ENCODE measurements at regions not wholly inside any gene's neighbourhood (a gene's known extent, or its start where the extent isn't known, plus 50 kb on each side); places are given as distances from the start of the nearest gene placed in this dataset.

GRCh38 chr13:88377852-88378251 lies 706.7 kb downstream of the SLITRK5 start:
- H2BK15ac ChIP-seq (ENCODE audit: low read depth, low read length): no peak overlapping the region
- WGBS, 2 experiments (ENCODE audit: extremely low coverage in 2 of 2, insufficient read length in 1 of 2): no CpG with 5 or more reads among the region's 2 CpGs
- H3K4me1 ChIP-seq (ENCODE audit: control insufficient read depth, insufficient read depth, low read length): no peaks in the 10 kb centered on the region
- no peak overlapping the region for H4K8ac ChIP-seq (ENCODE audit: low read depth in 2 of 2, low read length in 2 of 2)
- DNase-seq (no peak), ATAC-seq (ENCODE audit: low read depth) (no peak)
- H2BK20ac ChIP-seq (ENCODE audit: low read depth, low read length): no peak overlapping the region
- H3K18ac ChIP-seq (ENCODE audit: low read depth, low read length): no peak overlapping the region
- peaks cover 3% of the 10 kb centered on the region; the same call in 1 of the 2 replicates for H3K9me3 ChIP-seq (ENCODE audit: control insufficient read depth, insufficient read depth, low read length)
- no peak overlapping the region for H3K23ac ChIP-seq (ENCODE audit: low read depth, low read length)
- in situ Hi-C loops (cut with MboI; ENCODE audit: low sequenced_read_pairs) (no loop called here), intact Hi-C loops (cut with micrococcal nuclease) (no loop called here), dilution Hi-C loops (cut with HindIII; ENCODE audit: low sequenced_read_pairs, unreplicated experiment) (no loop called here)
- no peaks in the 10 kb centered on the region for H3K36me3 ChIP-seq (ENCODE audit: control insufficient read depth, insufficient read depth, low read length)
- H2AK5ac ChIP-seq (ENCODE audit: low read depth, low read length): no peak overlapping the region
- no peaks in the 10 kb centered on the region for H3K9me1 ChIP-seq (ENCODE audit: insufficient read depth, low read length)
- no peak overlapping the region for H4K91ac ChIP-seq (ENCODE audit: insufficient read depth, low read depth, low read length)
- H3K27me3 ChIP-seq (ENCODE audit: control insufficient read depth, insufficient read depth, low read length): no peaks in the 10 kb centered on the region
- no peaks in the 10 kb centered on the region for H3K79me1 ChIP-seq (ENCODE audit: low read depth in 1 of 2, low read length in 2 of 2)
- no peak overlapping the region for H3K4me2 ChIP-seq (ENCODE audit: low read depth, low read length)
- ChIA-PET POLR2A (ENCODE audit: unreplicated experiment) (no interaction called here), CTCF (no interaction called here)
- H3K9ac ChIP-seq (ENCODE audit: low read depth, low read length): no peak overlapping the region
- H4K5ac ChIP-seq (ENCODE audit: low read depth, low read length): no peak overlapping the region
- TF ChIP-seq RFX5 (IDR thresholded peaks at IDR 0.05; ENCODE audit: low read depth, low read length): no peak
- TF ChIP-seq, protein P1, sequence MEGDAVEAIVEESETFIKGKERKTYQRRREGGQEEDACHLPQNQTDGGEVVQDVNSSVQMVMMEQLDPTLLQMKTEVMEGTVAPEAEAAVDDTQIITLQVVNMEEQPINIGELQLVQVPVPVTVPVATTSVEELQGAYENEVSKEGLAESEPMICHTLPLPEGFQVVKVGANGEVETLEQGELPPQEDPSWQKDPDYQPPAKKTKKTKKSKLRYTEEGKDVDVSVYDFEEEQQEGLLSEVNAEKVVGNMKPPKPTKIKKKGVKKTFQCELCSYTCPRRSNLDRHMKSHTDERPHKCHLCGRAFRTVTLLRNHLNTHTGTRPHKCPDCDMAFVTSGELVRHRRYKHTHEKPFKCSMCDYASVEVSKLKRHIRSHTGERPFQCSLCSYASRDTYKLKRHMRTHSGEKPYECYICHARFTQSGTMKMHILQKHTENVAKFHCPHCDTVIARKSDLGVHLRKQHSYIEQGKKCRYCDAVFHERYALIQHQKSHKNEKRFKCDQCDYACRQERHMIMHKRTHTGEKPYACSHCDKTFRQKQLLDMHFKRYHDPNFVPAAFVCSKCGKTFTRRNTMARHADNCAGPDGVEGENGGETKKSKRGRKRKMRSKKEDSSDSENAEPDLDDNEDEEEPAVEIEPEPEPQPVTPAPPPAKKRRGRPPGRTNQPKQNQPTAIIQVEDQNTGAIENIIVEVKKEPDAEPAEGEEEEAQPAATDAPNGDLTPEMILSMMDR (conservative IDR thresholded peaks at IDR 0.05; ENCODE audit: low read depth, low read length): no peak
- no peak for TF ChIP-seq POLR2A (IDR thresholded peaks at IDR 0.05; ENCODE audit: low read depth, low read length)
- TF ChIP-seq, protein P2, sequence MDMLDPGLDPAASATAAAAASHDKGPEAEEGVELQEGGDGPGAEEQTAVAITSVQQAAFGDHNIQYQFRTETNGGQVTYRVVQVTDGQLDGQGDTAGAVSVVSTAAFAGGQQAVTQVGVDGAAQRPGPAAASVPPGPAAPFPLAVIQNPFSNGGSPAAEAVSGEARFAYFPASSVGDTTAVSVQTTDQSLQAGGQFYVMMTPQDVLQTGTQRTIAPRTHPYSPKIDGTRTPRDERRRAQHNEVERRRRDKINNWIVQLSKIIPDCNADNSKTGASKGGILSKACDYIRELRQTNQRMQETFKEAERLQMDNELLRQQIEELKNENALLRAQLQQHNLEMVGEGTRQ (IDR thresholded peaks at IDR 0.05; ENCODE audit: low read depth, low read length): no peak
- no peak for TF ChIP-seq BHLHE40 (IDR thresholded peaks at IDR 0.05; ENCODE audit: low read depth, low read length)
- TF ChIP-seq MAFK (IDR thresholded peaks at IDR 0.05; ENCODE audit: low read depth, low read length): no peak
- TF ChIP-seq RAD21 (IDR thresholded peaks at IDR 0.05; ENCODE audit: low read length): no peak
- TF ChIP-seq MXI1 (IDR thresholded peaks at IDR 0.05; ENCODE audit: borderline replicate concordance, low read depth, low read length): no peak
- TF ChIP-seq CEBPB (IDR thresholded peaks at IDR 0.05; ENCODE audit: low read depth, low read length): no peak
- no peak for TF ChIP-seq NFE2L2 (IDR thresholded peaks at IDR 0.05; ENCODE audit: low read depth, low read length)
- TF ChIP-seq CHD1 (IDR thresholded peaks at IDR 0.05; ENCODE audit: low read depth, low read length): no peak
- TF ChIP-seq ELK1 (IDR thresholded peaks at IDR 0.05; ENCODE audit: borderline replicate concordance, low read depth, low read length): no peak
- H2BK120ac ChIP-seq (ENCODE audit: low read depth, low read length): no peak overlapping the region
- no peaks in the 10 kb centered on the region for H4K20me1 ChIP-seq (ENCODE audit: insufficient read depth, low read length)
- no peak overlapping the region for H3K56ac ChIP-seq (ENCODE audit: extremely low read depth, insufficient read depth, low read length)
- no peak overlapping the region for H3K4ac ChIP-seq (ENCODE audit: low read depth, low read length)
- H3K27ac ChIP-seq (ENCODE audit: insufficient read depth, low read length): no peak overlapping the region
- no peak overlapping the region for H3K14ac ChIP-seq (replicated peaks; ENCODE audit: low read depth, low read length)
- H2AK9ac ChIP-seq (replicated peaks; ENCODE audit: low read depth, low read length, poor library complexity): no peak overlapping the region
- H2BK5ac ChIP-seq (ENCODE audit: low read depth, low read length, poor library complexity, severe bottlenecking): no peak overlapping the region
- H3K4me3 ChIP-seq (ENCODE audit: insufficient read depth, low read depth, low read length): no peak overlapping the region
- no peak overlapping the region for H2AFZ ChIP-seq (replicated peaks; ENCODE audit: low read length, poor library complexity)
- no TSS peak for BruUV-seq (replicated peaks)

All from IMR-90 (cell line).